Stimulated activated CD8-positive, alpha-beta memory T cell treated with anti-CD3 and anti-CD28 coated beads, Interleukin-15, amount 100 ng/mL, for 48 hours (primary cell): ENCODE measurements at regions not wholly inside any gene's neighbourhood (a gene's known extent, or its start where the extent isn't known, plus 50 kb on each side); places are given as distances from the start of the nearest gene placed in this dataset.
"Not testable (repeated sequence)": the region's sequence is repeated elsewhere in the genome, so short reads cannot be mapped to it uniquely, and the experiment has no call there.

Experiments
- DNase-seq, 2 donors: peaks; one replicate each; pipeline ENCODE4 v3.0.0-alpha.2; 2020; ENCODE audit warnings: low read depth in 2 of 2

DNA sequence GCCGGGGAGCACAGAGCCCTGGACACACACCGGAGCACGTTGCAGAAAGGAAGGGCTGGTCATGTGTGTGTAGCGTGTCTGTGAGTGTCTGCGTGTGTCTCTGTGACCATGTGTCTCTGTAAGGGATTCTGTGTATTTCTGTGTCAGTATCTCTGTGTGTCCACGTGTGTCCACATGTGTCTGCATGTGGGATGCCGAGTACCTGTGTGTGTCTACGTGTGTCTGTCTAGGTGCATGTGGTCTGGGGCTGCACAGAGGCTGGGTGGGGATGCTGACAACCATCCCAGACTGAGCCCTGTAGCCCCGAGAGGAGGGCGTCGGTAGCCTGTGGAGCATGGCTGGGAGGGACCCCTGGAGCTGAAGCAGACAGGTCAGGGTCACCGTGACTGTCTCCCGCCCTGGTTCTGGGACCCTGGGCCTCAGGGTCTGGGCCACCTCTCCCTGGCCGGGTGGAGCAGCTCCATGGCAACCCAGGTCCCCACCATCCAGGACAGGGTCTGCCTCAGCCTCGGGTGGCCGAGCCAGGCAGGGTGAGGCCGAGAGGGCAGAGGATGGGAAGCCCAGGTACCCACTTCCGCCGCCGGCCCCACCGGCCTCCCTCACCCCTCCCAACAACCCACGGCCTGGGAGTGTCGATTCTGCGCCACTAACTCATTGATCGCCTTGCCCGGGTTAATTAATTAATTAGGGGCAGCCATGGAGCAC lies 122.7 kb downstream of the FAM53A start:
- DNase-seq = no peak

- DNase-seq = no peak
Measured at GRCh38 chr4:1559896-1560650, 124.0 kb downstream of the FAM53A start.

DNA sequence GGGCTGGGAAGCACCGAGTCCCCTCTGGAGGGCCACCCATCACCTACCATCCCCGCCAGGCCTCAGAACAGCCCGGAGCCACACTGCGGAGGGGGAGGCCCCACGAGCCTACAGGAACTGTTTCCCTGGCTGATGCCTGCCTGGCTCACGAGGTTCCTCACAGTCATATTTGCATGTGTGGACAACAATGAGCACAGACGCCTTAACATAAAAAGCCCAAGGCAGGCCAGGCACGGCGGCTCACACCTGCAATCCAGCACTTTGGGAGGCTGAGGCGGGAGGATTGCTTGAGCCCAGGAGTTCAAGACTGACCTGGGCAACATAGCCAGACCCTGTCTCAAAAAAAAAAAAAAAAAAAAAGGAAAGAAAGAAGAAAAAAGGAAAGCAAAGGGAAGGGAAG lies 125.9 kb downstream of the FAM53A start:
- DNase-seq = no peak

GRCh38 chr4:1557221-1557597 lies 126.9 kb downstream of the FAM53A start:
- no peak for DNase-seq

DNA sequence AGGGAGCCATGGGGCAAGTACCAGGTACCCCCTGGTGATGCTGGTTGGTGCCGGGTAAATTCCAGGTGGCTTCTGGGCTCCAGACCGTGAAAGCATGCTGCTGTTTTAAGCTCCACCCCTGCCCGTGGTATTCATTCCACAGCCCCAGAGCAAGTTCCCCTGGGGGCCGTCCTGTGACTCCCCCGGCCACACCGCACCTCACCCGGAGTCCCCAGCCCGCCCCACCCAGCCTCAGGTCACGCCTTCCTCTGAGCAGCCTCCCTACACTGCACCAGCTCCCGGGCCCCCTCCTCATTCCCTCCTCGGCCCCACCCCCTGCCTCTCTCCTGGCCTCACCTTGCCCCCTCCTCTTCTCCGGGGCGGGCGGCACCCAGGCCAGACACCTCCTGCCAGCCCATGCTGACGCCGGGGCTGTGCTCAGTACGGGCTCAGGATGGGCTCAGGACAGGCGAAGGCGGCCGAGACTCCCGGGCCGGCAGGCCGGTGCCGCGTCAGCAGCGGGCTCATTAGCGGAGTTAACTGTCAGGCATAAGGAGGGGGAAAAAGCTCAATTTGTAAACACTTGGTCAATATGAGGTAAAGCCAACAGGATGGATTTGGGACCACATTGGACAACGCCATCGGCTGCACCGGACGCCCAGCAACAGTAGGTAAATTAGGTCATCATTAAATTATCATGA lies 127.4 kb downstream of the FAM53A start:
- no peak for DNase-seq

DNA sequence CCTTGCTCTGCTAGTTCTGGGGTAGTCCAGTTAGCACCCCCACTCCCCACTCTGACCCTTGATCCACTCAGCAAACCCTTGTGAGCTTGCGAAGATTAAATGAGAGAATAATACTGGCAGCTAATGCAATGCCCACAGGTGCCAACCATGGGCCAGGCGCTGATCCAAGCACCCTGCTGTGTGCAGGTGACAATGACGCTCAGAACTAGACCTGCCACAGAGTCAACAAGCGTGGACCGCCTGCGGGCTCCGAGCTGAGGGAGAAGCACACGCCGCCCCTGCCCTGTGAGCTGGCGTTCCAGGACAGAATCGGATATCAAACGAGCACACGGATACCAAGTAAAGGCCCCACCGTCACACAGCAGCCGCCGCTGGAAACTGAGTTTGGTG lies 129.2 kb downstream of the FAM53A start:
- no peak for DNase-seq

- DNase-seq = no peak
Measured at GRCh38 chr4:1554246-1554875, 129.8 kb downstream of the FAM53A start.

- DNase-seq = no peak
Measured at GRCh38 chr4:1553365-1553764, 130.7 kb downstream of the FAM53A start.

- DNase-seq = no peak
Measured at GRCh38 chr4:1552451-1552850, 131.7 kb downstream of the FAM53A start.

GRCh38 chr4:1551211-1551610 lies 132.9 kb downstream of the FAM53A start:
- no peak for DNase-seq

DNA sequence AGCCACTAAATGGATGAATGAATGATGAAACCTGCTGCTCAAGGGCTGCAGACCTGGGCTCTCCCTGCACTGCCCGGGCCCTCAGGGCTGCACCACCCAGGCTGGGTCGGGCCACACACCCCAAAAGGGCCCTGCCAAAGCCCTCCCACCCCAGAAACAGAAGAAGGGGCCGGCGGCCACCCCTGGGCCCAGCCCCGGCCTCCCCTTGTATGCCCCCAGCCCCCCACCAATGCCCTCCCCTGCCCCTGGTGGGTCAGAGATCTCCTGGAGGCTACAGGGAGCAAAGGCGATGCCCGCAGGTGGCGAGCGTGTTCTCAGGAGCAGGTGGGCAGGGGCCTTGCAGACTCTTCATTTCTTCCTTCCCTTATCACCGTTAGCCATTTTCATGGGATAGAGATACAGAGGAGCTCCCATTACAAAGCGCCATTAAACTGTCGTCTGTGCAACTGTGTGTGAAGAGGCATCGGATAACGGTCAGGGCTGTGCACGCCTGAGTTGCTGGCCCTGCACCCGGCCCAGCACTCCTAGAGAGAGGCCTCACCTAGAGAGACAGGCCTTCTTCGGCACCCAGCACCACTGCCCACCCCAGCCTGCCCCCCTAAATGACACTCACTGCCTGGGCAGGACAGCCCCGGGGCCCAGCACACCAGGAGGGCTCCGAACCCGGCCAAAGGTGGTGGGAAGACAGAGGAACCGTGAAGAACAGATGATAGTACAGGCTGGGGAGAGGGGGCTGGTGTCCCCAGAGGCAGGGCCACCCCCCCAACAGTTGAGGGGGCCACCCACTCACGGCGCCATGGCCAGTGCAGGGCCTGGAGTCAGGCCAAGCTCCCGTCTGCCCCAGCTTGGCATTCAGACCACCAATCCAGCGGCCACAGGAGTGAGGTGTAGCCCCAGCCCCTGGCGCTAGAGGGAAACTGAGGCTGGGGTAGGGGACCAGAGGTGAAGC lies 133.7 kb downstream of the FAM53A start:
- DNase-seq = no peak

DNA sequence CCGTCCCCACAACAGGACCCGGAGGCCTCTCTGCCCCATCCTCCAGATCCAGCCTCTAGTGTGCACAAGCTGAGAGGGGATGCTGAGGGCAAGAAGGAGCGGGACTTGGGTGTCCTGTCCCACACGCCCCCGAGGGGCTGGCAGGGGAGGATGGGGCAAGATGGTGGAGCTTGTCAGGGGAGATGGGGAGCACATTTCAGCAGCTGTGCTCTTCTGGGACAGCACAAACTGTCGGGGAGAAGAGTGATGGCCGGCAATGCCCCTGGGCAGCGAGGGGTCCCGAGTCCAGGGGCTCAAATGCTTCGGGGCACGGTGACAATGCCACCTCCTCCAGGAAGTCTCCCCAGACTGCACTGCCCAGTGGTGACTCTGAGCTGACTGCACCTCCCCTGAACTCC lies 134.5 kb downstream of the FAM53A start:
- DNase-seq = no peak

GRCh38 chr4:1548827-1549637 lies 135.1 kb downstream of the FAM53A start:
- peak; percentile 25 to 34 for DNase-seq

DNA sequence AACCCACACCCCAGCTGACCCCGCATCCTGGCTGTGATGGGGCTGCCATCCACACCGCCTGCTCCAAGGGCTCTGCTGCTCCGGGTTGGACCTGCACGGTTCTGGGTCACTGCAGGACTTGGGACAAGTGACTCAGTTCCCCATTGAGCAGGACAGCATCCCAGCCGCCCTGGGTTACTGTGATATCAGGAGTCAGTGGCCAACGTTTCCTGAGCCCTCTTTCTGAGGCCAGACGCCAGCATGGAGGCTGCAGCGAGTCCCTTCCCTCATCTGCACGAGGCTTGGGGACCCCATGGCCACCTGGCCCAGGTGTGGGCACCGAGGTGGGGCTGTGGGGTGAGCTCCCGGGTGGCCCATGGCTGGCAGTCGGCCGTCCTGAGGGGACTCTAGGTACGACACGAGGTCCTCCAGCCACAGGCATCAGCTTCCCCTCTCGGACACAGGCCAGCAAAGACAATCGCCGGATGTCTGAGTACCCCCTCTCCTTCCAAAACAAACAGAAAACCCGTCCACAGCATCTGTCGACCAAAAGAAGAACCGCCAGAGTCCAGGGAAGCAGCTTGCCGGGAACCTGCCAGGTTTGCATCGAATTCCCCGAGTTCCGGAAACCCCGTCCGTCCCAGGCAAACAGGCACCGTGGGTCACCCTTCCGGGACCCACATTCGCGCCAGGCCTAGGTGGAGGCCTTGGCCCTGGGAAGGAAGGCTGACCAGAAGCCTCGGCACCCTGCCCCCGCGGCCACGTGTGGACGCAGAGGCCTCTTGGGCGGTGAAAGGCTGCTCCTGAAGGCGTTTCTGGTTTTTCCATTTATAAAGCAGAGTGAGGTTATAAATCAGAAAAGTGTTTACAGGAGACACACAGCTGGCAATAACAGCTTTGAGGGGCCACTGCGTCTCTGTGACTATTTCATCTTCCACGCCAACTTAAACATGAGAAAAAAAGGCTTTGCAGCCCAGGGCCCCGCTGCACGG lies 136.0 kb downstream of the FAM53A start:
- DNase-seq = no peak

- no peak for DNase-seq
Measured at GRCh38 chr4:1547131-1547855, 136.8 kb downstream of the FAM53A start.

- DNase-seq = no peak
Measured at GRCh38 chr4:1544861-1545281, 138.6 kb upstream of the NKX1-1 start.

GRCh38 chr4:1544435-1544834 lies 138.2 kb upstream of the NKX1-1 start:
- not testable (repeated sequence) for DNase-seq

- no peak for DNase-seq
Measured at GRCh38 chr4:1543976-1544375, 137.7 kb upstream of the NKX1-1 start.

- DNase-seq = no peak
Measured at GRCh38 chr4:1543561-1543960, 137.3 kb upstream of the NKX1-1 start.
